Mesendoderm (in vitro differentiated cells): ENCODE measurements at regions not wholly inside any gene's neighbourhood (a gene's known extent, or its start where the extent isn't known, plus 50 kb on each side); places are given as distances from the start of the nearest gene placed in this dataset.
A peak's percentile ranks its signal among the peaks of the same experiment; 100 is the strongest.

Experiments
- DNase-seq: peaks from one replicate; pipeline ENCODE4 v3.0.0; 2013
- H2AK5ac ChIP-seq: 2 replicates; pipeline ENCODE4 v1.6.1; 2013; ENCODE audit warnings: low read length, inconsistent platforms
- H2BK120ac ChIP-seq: 2 replicates; pipeline ENCODE4 v1.6.1; 2013; ENCODE audit warnings: low read depth, mild to moderate bottlenecking, low read length, moderate library complexity, mixed read lengths
- H2BK15ac ChIP-seq: replicated peaks from 2 replicates; pipeline ENCODE4 v1.6.1; 2013; ENCODE audit warnings: low read depth, mild to moderate bottlenecking, moderate library complexity
- H2BK5ac ChIP-seq: 2 replicates; pipeline ENCODE4 v1.6.1; 2013; ENCODE audit warnings: low read length, inconsistent platforms
- H3K18ac ChIP-seq: 2 replicates; pipeline ENCODE4 v1.6.1; 2013; ENCODE audit warnings: mild to moderate bottlenecking, low read length, mixed read lengths
- H3K23ac ChIP-seq: one replicate; pipeline ENCODE4 v1.6.1; 2013; ENCODE audit warnings: low read length
- H3K27ac ChIP-seq: 2 replicates; pipeline ENCODE4 v1.5.1; 2013; ENCODE audit warnings: low read depth, mild to moderate bottlenecking, inconsistent platforms, low read length, moderate library complexity
- H3K27me3 ChIP-seq: 2 replicates; pipeline ENCODE4 v1.6.1; 2013; ENCODE audit warnings: low read length, control low read depth, mild to moderate bottlenecking, inconsistent platforms; ENCODE audit not compliant: insufficient read depth, poor library complexity
- H3K36me3 ChIP-seq: 2 replicates; pipeline ENCODE4 v1.6.1; 2013; ENCODE audit warnings: low read length, inconsistent platforms; ENCODE audit not compliant: control insufficient read depth, insufficient read depth
- H3K4ac ChIP-seq: one replicate; pipeline ENCODE4 v1.6.1; 2013; ENCODE audit warnings: low read depth, mild to moderate bottlenecking, low read length, moderate library complexity
- H3K4me1 ChIP-seq: 2 replicates; pipeline ENCODE4 v1.6.1; 2013; ENCODE audit warnings: low read depth, low read length, inconsistent platforms; ENCODE audit not compliant: control insufficient read depth
- H3K4me2 ChIP-seq: 2 replicates; pipeline ENCODE4 v1.6.1; 2013; ENCODE audit warnings: low read length
- H3K4me3 ChIP-seq: 2 replicates; pipeline ENCODE4 v1.5.1; 2013; ENCODE audit warnings: mild to moderate bottlenecking, low read length
- H3K56ac ChIP-seq: one replicate; pipeline ENCODE4 v1.6.1; 2013; ENCODE audit warnings: low read length
- H3K79me1 ChIP-seq: 2 replicates; pipeline ENCODE4 v1.6.1; 2013; ENCODE audit warnings: low read length, inconsistent platforms
- H3K79me2 ChIP-seq: 2 replicates; pipeline ENCODE4 v1.6.1; 2013; ENCODE audit warnings: mild to moderate bottlenecking, low read length; ENCODE audit not compliant: control insufficient read depth, insufficient read depth
- H3K9ac ChIP-seq: 2 replicates; pipeline ENCODE4 v1.6.1; 2013; ENCODE audit warnings: low read length, inconsistent platforms
- H4K5ac ChIP-seq: one replicate; pipeline ENCODE4 v1.6.1; 2013; ENCODE audit warnings: low read length
- H4K8ac ChIP-seq: one replicate; pipeline ENCODE4 v1.6.1; 2013; ENCODE audit warnings: low read depth, mild to moderate bottlenecking, control low read depth, low read length, moderate library complexity
- WGBS: extraction: QIAGEN DNeasy Blood & Tissue Kit; methylation state at CpG from one replicate; pipeline ENCODE4 v1.1.7; 2013; ENCODE audit warnings: low lambda C conversion rate, missing lambda C conversion rate; ENCODE audit not compliant: insufficient coverage; ENCODE audit errors: extremely low coverage; 5-methylcytosine and 5-hydroxymethylcytosine counted together

DNA sequence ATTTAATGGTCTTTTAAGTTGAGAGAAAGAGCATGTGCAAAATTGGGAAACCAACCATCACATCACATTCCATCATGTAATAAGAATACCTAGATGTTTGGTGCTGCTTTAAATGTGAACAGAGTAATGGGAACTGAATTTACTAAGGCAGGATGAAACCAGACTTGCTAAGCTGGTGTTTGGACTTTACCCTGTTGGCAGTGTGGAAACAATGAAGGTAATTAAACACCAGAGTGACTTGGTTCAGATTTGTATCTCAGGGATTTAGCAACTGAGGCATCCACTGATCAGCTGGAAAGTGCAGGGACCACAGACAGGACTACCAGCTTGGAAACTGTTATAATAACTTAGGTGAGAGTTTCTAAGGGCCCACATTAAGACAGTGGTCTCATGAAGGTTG lies 263.4 kb downstream of the OLFM3 start:
- Histone ChIP-seq H2BK120ac (no peak overlapping the region), H3K4me1 (no peaks in the 10 kb centered on the region), H2AK5ac (no peak overlapping the region)

DNA sequence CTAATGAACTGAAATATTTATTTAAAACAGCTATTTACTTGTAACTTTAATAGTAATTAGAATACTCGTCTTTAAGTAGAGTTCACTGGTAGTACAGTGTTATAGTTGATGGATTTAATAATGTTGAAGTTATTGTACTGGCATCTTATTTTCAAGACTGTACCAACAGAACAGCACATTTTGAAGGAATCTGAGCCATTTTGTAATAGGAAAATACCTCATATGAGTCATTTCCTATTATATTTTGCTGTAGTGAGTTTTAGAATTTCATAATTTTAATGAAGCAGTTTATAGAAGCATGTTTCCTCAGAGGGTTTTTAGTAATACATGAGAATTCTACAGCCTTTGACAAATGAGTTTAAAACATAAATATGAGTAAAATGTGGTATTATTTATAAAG lies 258.3 kb downstream of the OLFM3 start:
- H3K79me1 ChIP-seq = no peaks in the 10 kb centered on the region
- no peak overlapping the region for H3K4me2 ChIP-seq
- H3K18ac ChIP-seq = no peak overlapping the region
- no peaks in the 10 kb centered on the region for H3K79me2 ChIP-seq
- H3K4ac ChIP-seq = no peak overlapping the region
- H2AK5ac ChIP-seq = no peak overlapping the region
- H3K4me1 ChIP-seq = peaks cover 2% of the 10 kb centered on the region
- H4K5ac ChIP-seq = no peak overlapping the region
- no peak overlapping the region for H3K56ac ChIP-seq
- no peak for DNase-seq
- H4K8ac ChIP-seq = no peak overlapping the region
- H3K23ac ChIP-seq = no peak overlapping the region
- no peak overlapping the region for H3K9ac ChIP-seq
- no peak overlapping the region for H2BK120ac ChIP-seq
- no peak overlapping the region for H2BK5ac ChIP-seq
- no peak overlapping the region for H3K4me3 ChIP-seq
- H3K27me3 ChIP-seq = no peaks in the 10 kb centered on the region
- no peak overlapping the region for H3K27ac ChIP-seq
- H3K36me3 ChIP-seq = no peaks in the 10 kb centered on the region
- 100% methylated on average over 1 of the region's 1 CpG for WGBS
- H2BK15ac ChIP-seq = no peak overlapping the region

More for the DNA sequence above, 263.4 kb downstream of the OLFM3 start:
- H4K5ac ChIP-seq = no peak overlapping the region
- no peak for DNase-seq
- no peak overlapping the region for H3K4ac ChIP-seq
- H3K4me3 ChIP-seq = no peak overlapping the region
- H4K8ac ChIP-seq = no peak overlapping the region
- no peaks in the 10 kb centered on the region for H3K36me3 ChIP-seq
- H2BK5ac ChIP-seq = no peak overlapping the region
- no peak overlapping the region for H2BK15ac ChIP-seq
- no peaks in the 10 kb centered on the region for H3K27me3 ChIP-seq
- H3K79me1 ChIP-seq = no peaks in the 10 kb centered on the region
- H3K9ac ChIP-seq = no peak overlapping the region
- H3K27ac ChIP-seq = no peak overlapping the region
- H3K23ac ChIP-seq = no peak overlapping the region
- H3K56ac ChIP-seq = no peak overlapping the region
- no peak overlapping the region for H3K4me2 ChIP-seq
- no peaks in the 10 kb centered on the region for H3K79me2 ChIP-seq
- no peak overlapping the region for H3K18ac ChIP-seq

DNA sequence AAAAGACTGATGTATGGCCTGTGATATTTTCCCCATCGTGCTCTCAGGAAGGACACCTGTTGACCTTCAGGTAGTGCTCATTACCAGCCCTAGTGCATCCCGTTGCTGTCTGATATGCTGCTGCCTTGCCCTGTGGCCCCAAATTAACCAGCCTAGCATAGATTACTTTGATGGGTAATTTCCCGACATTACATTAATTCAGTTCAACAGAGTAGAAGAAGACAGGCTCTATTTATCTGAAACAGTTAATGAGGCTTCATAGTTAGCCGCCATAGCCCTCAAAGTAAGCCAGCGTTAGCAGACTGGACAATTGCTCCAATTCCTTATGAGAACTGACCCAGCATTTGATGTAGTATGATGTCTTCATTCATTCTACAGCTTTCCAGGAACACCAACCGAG lies 257.6 kb downstream of the OLFM3 start:
- Histone ChIP-seq H2BK5ac (no peak overlapping the region), H3K56ac (no peak overlapping the region), H3K23ac (no peak overlapping the region), H3K9ac (no peak overlapping the region), H3K4ac (no peak overlapping the region), H3K27me3 (no peaks in the 10 kb centered on the region), H4K5ac (no peak overlapping the region), H2BK120ac (no peak overlapping the region), H3K4me3 (no peak overlapping the region), H3K18ac (no peak overlapping the region), H2BK15ac (no peak overlapping the region), H3K36me3 (no peaks in the 10 kb centered on the region), H3K79me2 (no peaks in the 10 kb centered on the region), H3K27ac (no peak overlapping the region), H4K8ac (no peak overlapping the region), H2AK5ac (no peak overlapping the region), H3K4me1 (peaks cover 2% of the 10 kb centered on the region), H3K79me1 (no peaks in the 10 kb centered on the region), H3K4me2 (no peak overlapping the region)
- no CpG with 5 or more reads among the region's 6 CpGs for WGBS
- DNase-seq = no peak

DNA sequence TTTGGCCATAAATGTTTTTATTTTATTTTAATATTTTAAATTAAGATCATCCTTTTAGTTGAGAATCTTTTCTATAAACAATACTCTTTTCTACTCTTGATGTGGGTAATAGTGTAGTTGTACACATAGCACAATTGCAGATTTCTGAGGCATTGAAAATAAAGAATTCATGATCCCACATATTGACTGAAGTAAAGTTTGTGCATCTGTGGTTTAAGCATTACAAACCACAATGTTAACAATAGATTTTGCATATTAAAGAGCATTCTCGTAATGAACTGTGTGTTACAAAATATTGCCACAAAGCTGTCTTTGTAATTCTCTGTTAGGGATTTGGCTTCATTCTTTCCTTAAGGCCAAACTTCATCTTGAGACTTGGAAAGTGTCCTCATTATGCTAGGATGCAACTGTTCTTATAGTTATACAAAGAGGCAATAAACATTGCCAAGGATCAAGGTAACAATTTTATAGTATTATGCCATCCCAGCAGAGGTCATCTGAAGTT lies 256.8 kb downstream of the OLFM3 start:
- Histone ChIP-seq H3K27me3 (no peaks in the 10 kb centered on the region), H3K18ac (no peak overlapping the region), H3K9ac (no peak overlapping the region), H3K4ac (no peak overlapping the region), H3K79me2 (no peaks in the 10 kb centered on the region), H3K4me2 (no peak overlapping the region), H3K56ac (no peak overlapping the region), H3K23ac (no peak overlapping the region), H3K36me3 (no peaks in the 10 kb centered on the region), H2BK5ac (no peak overlapping the region), H2BK120ac (no peak overlapping the region), H2BK15ac (no peak overlapping the region), H3K4me3 (no peak overlapping the region), H3K79me1 (no peaks in the 10 kb centered on the region), H4K8ac (no peak overlapping the region), H4K5ac (no peak overlapping the region), H3K4me1 (peaks cover 2% of the 10 kb centered on the region), H3K27ac (no peak overlapping the region), H2AK5ac (no peak overlapping the region)
- whole genome bisulfite sequencing = no CpG with 5 or more reads among the region's 1 CpG
- no peak for DNase-seq

DNA sequence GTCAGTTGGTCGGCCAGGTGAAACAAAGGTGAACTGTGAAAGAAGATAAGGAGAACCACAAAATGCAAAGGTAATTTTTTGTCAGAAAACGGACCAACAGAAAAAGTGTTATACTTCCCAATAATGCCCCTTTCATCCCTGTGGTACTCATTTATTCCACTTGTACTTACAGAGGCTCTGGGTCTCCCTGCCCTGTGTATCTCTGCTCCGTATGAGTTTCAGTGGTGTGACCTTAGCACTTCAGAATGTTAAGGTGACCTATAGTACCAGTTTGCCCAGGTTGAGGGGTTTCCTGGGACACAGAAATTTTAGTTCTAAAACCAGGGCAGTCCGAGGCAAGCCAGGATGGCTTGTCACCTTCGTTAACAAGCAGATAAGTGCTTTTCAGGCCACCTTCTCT lies 254.8 kb downstream of the OLFM3 start:
- peaks cover 2% of the 10 kb centered on the region for H3K4me1 ChIP-seq
- H2BK15ac ChIP-seq = no peak overlapping the region
- no CpG with 5 or more reads among the region's 5 CpGs for WGBS
- H2AK5ac ChIP-seq = no peak overlapping the region
- H2BK120ac ChIP-seq = no peak overlapping the region
- no peak overlapping the region for H3K4ac ChIP-seq
- H4K8ac ChIP-seq = no peak overlapping the region
- H4K5ac ChIP-seq = no peak overlapping the region
- no peaks in the 10 kb centered on the region for H3K36me3 ChIP-seq
- H3K9ac ChIP-seq = no peak overlapping the region
- no peaks in the 10 kb centered on the region for H3K79me2 ChIP-seq
- H3K18ac ChIP-seq = no peak overlapping the region
- no peak overlapping the region for H3K23ac ChIP-seq
- no peaks in the 10 kb centered on the region for H3K79me1 ChIP-seq
- no peaks in the 10 kb centered on the region for H3K27me3 ChIP-seq
- no peak overlapping the region for H3K4me2 ChIP-seq
- no peak overlapping the region for H3K56ac ChIP-seq
- H3K27ac ChIP-seq = no peak overlapping the region
- H2BK5ac ChIP-seq = no peak overlapping the region
- DNase-seq = peak; percentile 7
- no peak overlapping the region for H3K4me3 ChIP-seq

DNA sequence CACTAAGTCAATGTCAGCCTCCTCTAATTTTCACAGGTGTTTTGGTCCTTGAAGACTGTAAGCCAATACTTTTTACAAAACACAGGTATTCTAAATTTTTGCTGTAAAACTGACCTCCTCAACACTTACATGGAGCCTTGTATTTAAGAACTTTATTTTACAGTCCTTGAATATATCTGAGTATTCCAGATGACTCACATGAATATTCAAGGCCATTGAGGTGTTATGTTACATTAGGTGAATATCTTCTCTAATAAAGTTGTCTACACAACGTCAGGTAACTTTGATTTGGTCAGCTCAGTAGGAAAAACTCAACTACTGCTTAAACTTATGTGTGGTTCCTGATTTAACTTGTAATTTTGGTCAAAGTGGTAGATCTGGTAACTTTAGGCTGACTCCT lies 254.2 kb downstream of the OLFM3 start:
- Histone ChIP-seq H3K56ac (no peak overlapping the region), H3K36me3 (no peaks in the 10 kb centered on the region), H2BK120ac (no peak overlapping the region), H2BK5ac (no peak overlapping the region), H3K4me1 (peaks cover 2% of the 10 kb centered on the region), H3K4me3 (no peak overlapping the region), H2BK15ac (no peak overlapping the region), H3K27ac (no peak overlapping the region), H3K4ac (no peak overlapping the region), H4K5ac (no peak overlapping the region), H3K23ac (no peak overlapping the region), H3K9ac (no peak overlapping the region), H3K4me2 (no peak overlapping the region), H3K18ac (no peak overlapping the region), H2AK5ac (no peak overlapping the region), H4K8ac (no peak overlapping the region), H3K27me3 (no peaks in the 10 kb centered on the region), H3K79me2 (no peaks in the 10 kb centered on the region), H3K79me1 (no peaks in the 10 kb centered on the region)
- DNase-seq = no peak
- no CpG with 5 or more reads among the region's 1 CpG for WGBS
